ENCODE measurements at regions not wholly inside any gene's neighbourhood (a gene's known extent, or its start where the extent isn't known, plus 50 kb on each side); places are given as distances from the start of the nearest gene placed in this dataset.
A peak's percentile ranks its signal among the peaks of the same experiment; 100 is the strongest.

- DNase-seq, result no peak
Observed at GRCh38 chr13:37357548-37357947, 241.0 kb downstream of the POSTN start.

- DNase-seq, result no peak
Observed at GRCh38 chr13:37353911-37354310, 244.7 kb downstream of the POSTN start.

- no peak for DNase-seq
Observed at GRCh38 chr13:37351211-37351610, 245.7 kb upstream of the CSNK1A1L start.

GRCh38 chr13:37349916-37350315 lies 244.5 kb upstream of the CSNK1A1L start:
- DNase-seq, result no peak

- DNase-seq, result no peak
Observed at GRCh38 chr13:37348916-37349643, 243.6 kb upstream of the CSNK1A1L start.

GRCh38 chr13:37345869-37346268 lies 240.4 kb upstream of the CSNK1A1L start:
- DNase-seq, result no peak

- DNase-seq, result no peak
Observed at GRCh38 chr13:37345391-37345790, 239.9 kb upstream of the CSNK1A1L start.

- no peak for DNase-seq
Observed at GRCh38 chr13:37344056-37344455, 238.6 kb upstream of the CSNK1A1L start.

- DNase-seq, result no peak
Observed at GRCh38 chr13:37342205-37342604, 236.7 kb upstream of the CSNK1A1L start.

GRCh38 chr13:37340901-37341670 lies 235.6 kb upstream of the CSNK1A1L start:
- no peak for DNase-seq

GRCh38 chr13:37339386-37339735 lies 233.9 kb upstream of the CSNK1A1L start:
- DNase-seq, result no peak

- no peak for DNase-seq
Observed at GRCh38 chr13:37338726-37339385, 233.4 kb upstream of the CSNK1A1L start.

- no peak for DNase-seq
Observed at GRCh38 chr13:37326334-37326733, 220.9 kb upstream of the CSNK1A1L start.

GRCh38 chr13:37319031-37319443 lies 213.6 kb upstream of the CSNK1A1L start:
- DNase-seq, result peak; percentile 91

GRCh38 chr13:37316935-37317334 lies 211.5 kb upstream of the CSNK1A1L start:
- DNase-seq, result no peak

GRCh38 chr13:37313372-37313771 lies 207.9 kb upstream of the CSNK1A1L start:
- peak; percentile 93 for DNase-seq

GRCh38 chr13:37306778-37307544 lies 201.5 kb upstream of the CSNK1A1L start:
- peak; percentile 97 for DNase-seq

- no peak for DNase-seq
Observed at GRCh38 chr13:37303606-37304005, 198.1 kb upstream of the CSNK1A1L start.

- DNase-seq, result no peak
Observed at GRCh38 chr13:37302686-37303085, 197.2 kb upstream of the CSNK1A1L start.

GRCh38 chr13:37295573-37295972 lies 190.1 kb upstream of the CSNK1A1L start:
- no peak for DNase-seq

- peak; percentile 56 for DNase-seq
Observed at GRCh38 chr13:37295071-37295470, 189.6 kb upstream of the CSNK1A1L start.

GRCh38 chr13:37294472-37294871 lies 189.0 kb upstream of the CSNK1A1L start:
- no peak for DNase-seq

- DNase-seq, result no peak
Observed at GRCh38 chr13:37293295-37293694, 187.8 kb upstream of the CSNK1A1L start.
